Amniotic epithelial cell (primary cell): ENCODE measurements at regions not wholly inside any gene's neighbourhood (a gene's known extent, or its start where the extent isn't known, plus 50 kb on each side); places are given as distances from the start of the nearest gene placed in this dataset.
"Not testable (repeated sequence)": the region's sequence is repeated elsewhere in the genome, so short reads cannot be mapped to it uniquely, and the experiment has no call there.

ENCODE experiments used
- DNase-seq: peaks from one replicate; pipeline ENCODE4 v3.0.0-alpha.2; 2010; ENCODE audit warnings: low read depth

GRCh38 chr6:134429861-134430380 lies 112.0 kb upstream of the SGK1 start:
- no peak for DNase-seq

DNA sequence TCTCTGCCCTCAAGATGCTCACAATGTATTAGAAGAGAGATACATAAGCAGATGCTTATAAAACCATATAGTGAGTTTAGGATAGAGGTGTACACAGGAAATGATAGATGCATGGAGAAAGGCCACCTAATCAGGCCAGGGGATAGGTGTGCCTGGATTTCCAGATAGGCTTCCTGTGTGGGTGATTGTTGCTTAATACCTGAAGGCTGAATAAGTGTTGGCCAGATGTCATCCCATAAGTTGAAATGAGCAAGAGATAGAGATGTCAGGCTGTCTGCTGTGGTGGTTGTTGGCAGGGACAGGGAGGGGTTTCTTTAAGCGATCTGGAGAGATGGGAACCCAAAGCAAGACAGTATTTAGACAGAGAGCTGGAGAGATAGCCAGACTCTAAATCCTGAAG lies 109.8 kb upstream of the SGK1 start:
- peak; percentile 31 for DNase-seq

- no peak for DNase-seq
Observed at GRCh38 chr6:134426623-134427022, 108.7 kb upstream of the SGK1 start.

GRCh38 chr6:134425917-134426316 lies 108.0 kb upstream of the SGK1 start:
- DNase-seq = not testable (repeated sequence)

GRCh38 chr6:134425513-134425912 lies 107.6 kb upstream of the SGK1 start:
- DNase-seq = no peak

GRCh38 chr6:134424798-134425170 lies 106.9 kb upstream of the SGK1 start:
- no peak for DNase-seq

DNA sequence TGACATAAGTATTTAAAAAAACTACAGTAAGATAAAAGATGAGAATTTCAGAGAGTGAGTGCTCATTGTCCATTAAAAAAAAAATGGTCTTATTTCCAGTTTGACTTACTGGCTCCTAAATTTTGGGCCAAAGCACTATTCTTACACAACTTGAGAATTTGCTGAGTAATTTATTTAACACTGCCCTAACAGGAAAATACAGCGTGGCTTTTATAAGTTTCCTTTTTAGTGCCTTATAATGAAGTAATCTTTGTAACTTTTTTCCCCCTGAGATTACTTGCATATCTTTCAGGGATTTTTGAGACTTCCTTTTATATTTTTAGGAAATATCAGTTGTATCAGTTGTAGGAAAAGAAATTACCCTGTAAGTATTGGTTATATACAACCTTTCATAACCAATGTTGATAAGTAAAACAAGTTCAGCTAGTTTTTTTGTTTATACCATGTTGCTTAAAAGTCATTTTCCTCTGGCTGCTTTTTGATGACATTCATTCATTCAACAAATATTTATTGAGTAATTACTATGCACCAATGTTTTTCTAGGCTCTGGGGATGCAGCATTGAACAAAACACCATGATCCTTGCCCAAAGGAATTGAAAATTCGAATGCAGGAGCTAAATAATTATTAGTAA lies 106.4 kb upstream of the SGK1 start:
- no peak for DNase-seq

DNA sequence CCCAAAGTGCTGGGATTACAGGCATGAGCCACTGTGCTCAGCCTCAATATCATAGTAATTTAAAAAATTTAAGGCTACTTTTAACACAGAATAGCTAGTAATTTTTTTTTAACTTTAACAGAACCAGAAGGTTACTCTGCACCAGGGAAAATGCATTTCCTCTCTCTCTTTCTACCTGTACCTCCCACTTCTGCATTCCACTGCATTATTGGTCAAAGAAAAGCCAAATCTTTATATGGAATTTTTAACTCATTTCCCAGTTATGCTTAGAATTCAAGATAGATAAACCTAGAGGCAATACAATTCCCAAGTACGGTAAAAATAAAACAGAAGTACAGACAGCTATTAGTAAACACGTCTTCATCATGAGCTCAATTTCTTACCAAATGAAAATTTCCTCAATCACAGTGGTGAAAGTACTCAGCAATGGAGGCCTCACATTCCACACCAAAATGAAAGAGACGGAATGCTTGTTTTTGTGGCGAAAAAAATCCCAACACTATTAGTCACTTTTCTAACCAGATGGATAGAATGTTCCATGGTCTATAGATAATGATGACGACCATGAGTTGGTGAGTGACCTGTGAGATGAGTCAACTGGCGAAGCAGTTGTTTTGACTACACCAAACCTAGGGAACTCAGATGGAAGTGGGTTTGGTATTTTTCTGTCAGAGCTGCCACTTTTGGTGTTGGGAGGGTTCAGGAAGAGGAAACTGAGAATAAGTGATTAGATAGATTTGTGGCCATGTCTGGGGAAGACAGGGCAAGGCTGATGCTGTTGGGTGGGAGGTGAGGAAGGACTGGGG lies 104.7 kb upstream of the SGK1 start:
- peak; percentile 99 for DNase-seq

DNA sequence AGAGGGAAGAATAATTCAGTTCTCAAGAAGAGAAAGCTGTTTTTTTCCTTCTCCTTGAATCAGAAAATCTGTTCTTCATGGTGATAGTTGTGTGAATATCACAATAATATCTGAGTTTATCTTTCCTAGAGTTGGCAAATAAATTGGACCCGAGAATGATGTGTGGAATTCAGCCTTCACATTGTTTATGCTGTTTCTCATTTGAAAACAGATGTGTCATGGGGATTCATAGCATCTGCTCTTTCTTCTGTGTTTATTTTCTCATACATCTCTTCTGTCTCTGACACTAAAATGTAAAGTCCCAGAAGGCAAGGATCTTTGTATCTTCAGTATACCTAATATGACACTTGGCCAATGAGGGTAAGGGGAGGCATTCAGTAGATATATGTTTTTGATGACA lies 103.6 kb upstream of the SGK1 start:
- DNase-seq = peak; percentile 88

GRCh38 chr6:134420614-134421181 lies 102.8 kb upstream of the SGK1 start:
- peak; percentile 90 for DNase-seq

GRCh38 chr6:134419716-134420115 lies 101.8 kb upstream of the SGK1 start:
- no peak for DNase-seq

DNA sequence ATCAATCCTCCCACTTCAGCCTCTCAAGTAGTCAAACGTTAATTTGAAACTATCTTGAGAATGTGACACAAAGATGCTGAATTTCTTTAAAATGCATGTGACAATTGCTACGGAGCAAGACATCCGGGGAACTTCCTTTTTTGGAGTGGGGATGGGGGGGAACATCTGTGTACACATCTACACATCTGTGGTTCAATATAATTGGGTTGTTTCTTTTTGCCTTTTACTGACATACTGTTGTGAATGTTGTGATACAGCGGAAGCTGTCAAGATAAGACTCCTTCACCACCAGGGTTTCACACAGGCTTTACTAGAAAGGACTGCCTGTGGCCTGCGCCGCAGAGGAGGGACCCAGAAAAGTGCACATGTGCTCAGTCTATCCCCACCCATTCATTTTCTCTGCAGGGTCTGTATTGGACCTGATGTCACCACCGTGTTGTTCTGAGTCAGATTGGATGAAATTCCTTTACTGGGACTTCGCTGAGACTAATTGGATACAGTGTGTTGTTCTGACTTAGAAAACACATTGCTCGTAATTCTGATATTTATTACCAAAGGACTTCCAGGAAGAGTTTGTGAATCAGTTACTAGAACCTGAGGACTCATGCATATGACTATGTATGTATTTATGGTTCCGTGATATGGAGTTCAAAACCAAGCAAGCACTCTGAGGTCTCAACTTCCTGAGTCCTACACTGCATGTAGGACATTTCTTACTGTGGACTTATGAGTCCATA lies 98.7 kb upstream of the SGK1 start:
- peak; percentile 68 for DNase-seq

- no peak for DNase-seq
Observed at GRCh38 chr6:134415656-134416055, 97.7 kb upstream of the SGK1 start.

- DNase-seq = no peak
Observed at GRCh38 chr6:134415194-134415593, 97.3 kb upstream of the SGK1 start.

GRCh38 chr6:134414793-134415192 lies 96.9 kb upstream of the SGK1 start:
- DNase-seq = no peak

GRCh38 chr6:134413241-134413643 lies 95.3 kb upstream of the SGK1 start:
- DNase-seq = no peak

GRCh38 chr6:134410541-134410940 lies 92.6 kb upstream of the SGK1 start:
- no peak for DNase-seq

DNA sequence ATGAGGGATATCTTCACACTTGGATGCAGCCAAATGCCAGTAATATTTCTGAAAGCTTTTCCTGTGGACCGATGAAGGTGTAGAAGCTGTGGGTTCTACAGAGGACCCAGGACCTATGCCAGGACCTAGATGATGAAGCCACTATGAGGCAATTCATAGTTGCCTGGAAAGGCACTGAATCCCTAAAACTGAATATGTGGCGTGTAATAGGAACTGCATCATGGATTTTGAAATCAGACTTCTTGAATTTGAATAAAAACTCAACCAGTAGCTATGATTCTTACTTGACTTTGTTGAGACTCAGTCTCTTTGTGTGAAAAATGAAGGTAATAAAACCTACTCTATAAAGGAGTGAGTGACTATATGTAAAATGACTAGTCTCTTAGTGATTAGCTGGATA lies 89.9 kb upstream of the SGK1 start:
- DNase-seq = no peak

GRCh38 chr6:134406311-134406710 lies 88.4 kb upstream of the SGK1 start:
- DNase-seq = no peak

GRCh38 chr6:134405386-134406087 lies 87.6 kb upstream of the SGK1 start:
- DNase-seq = no peak

- DNase-seq = not testable (repeated sequence)
Observed at GRCh38 chr6:134403312-134403711, 85.4 kb upstream of the SGK1 start.
